ENCODE measurements at regions not wholly inside any gene's neighbourhood (a gene's known extent, or its start where the extent isn't known, plus 50 kb on each side); places are given as distances from the start of the nearest gene placed in this dataset.

- TF ChIP-seq POLR2AphosphoS5 (IDR thresholded peaks at IDR 0.05; ENCODE audit: low read depth) (no peak), REST (IDR thresholded peaks at IDR 0.05; ENCODE audit: insufficient replicate concordance, low read depth) (no peak), GABPA (IDR thresholded peaks at IDR 0.05; ENCODE audit: low read depth) (no peak), SPI1 (IDR thresholded peaks at IDR 0.05; ENCODE audit: borderline replicate concordance, low read depth) (no peak), CTCF (IDR thresholded peaks at IDR 0.05; ENCODE audit: insufficient read depth, low read length) (no peak)
- H3K4me3 ChIP-seq (replicated peaks; ENCODE audit: insufficient read depth, low read length): no peak overlapping the region
- no peak for DNase-seq (ENCODE audit: low read depth in 1 of 2, low spot score in 1 of 2)
- no peak overlapping the region for H3K27ac ChIP-seq (replicated peaks)
- H3K27me3 ChIP-seq (ENCODE audit: insufficient read depth, poor library complexity, severe bottlenecking): peaks cover 3% of the 10 kb centered on the region
Measured at GRCh38 chr1:233489411-233489810, 124.5 kb upstream of the KCNK1 start.

- DNase-seq (ENCODE audit: low read depth in 1 of 2, low spot score in 1 of 2): no peak
- Histone ChIP-seq H3K4me3 (replicated peaks; ENCODE audit: insufficient read depth, low read length) (no peak overlapping the region), H3K27ac (replicated peaks) (no peak overlapping the region), H3K27me3 (ENCODE audit: insufficient read depth, poor library complexity, severe bottlenecking) (peaks cover 3% of the 10 kb centered on the region)
- TF ChIP-seq POLR2AphosphoS5 (IDR thresholded peaks at IDR 0.05; ENCODE audit: low read depth) (no peak), GABPA (IDR thresholded peaks at IDR 0.05; ENCODE audit: low read depth) (no peak), CTCF (IDR thresholded peaks at IDR 0.05; ENCODE audit: insufficient read depth, low read length) (no peak), REST (IDR thresholded peaks at IDR 0.05; ENCODE audit: insufficient replicate concordance, low read depth) (no peak), SPI1 (IDR thresholded peaks at IDR 0.05; ENCODE audit: borderline replicate concordance, low read depth) (no peak)
Measured at GRCh38 chr1:233490488-233490887, 123.4 kb upstream of the KCNK1 start.

GRCh38 chr1:233491953-233492620 is 121.8 kb upstream of the KCNK1 start:
- DNase-seq (ENCODE audit: low read depth in 1 of 2, low spot score in 1 of 2): no peak
- H3K4me3 ChIP-seq (replicated peaks; ENCODE audit: insufficient read depth, low read length): no peak overlapping the region

More at GRCh38 chr1:233491953-233492620, 121.8 kb upstream of the KCNK1 start:
- H3K27me3 ChIP-seq (ENCODE audit: insufficient read depth, poor library complexity, severe bottlenecking): peaks cover 3% of the 10 kb centered on the region
- TF ChIP-seq REST (IDR thresholded peaks at IDR 0.05; ENCODE audit: insufficient replicate concordance, low read depth) (no peak), CTCF (IDR thresholded peaks at IDR 0.05; ENCODE audit: insufficient read depth, low read length) (no peak), POLR2AphosphoS5 (IDR thresholded peaks at IDR 0.05; ENCODE audit: low read depth) (no peak), GABPA (IDR thresholded peaks at IDR 0.05; ENCODE audit: low read depth) (no peak), SPI1 (IDR thresholded peaks at IDR 0.05; ENCODE audit: borderline replicate concordance, low read depth) (no peak)
- H3K27ac ChIP-seq (replicated peaks): no peak overlapping the region
